Lower leg skin (tissue), 4 donors: ENCODE measurements at regions not wholly inside any gene's neighbourhood (a gene's known extent, or its start where the extent isn't known, plus 50 kb on each side); places are given as distances from the start of the nearest gene placed in this dataset.

Experiments used
- DNase-seq, 2 donors: peaks; one replicate each; pipeline ENCODE4 v3.0.0-alpha.2; 2019; ENCODE audit warnings: low spot score in 2 of 2
- H3K4me3 ChIP-seq: fragments of 200-600 bp; sonication (generic); 2 replicates; pipeline ENCODE4 v1.5.1; 2017; ENCODE audit warnings: mild to moderate bottlenecking, low read depth; ENCODE audit not compliant: poor library complexity, severe bottlenecking
- POLR2A ChIP-seq, 2 donors: fragments of 450-650 bp; IDR thresholded peaks; one replicate each; pipeline ENCODE4 v1.6.1; 2016 to 2017; ENCODE audit warnings: antibody characterized with exemption in 2 of 2, mild to moderate bottlenecking in 1 of 2, moderate library complexity in 1 of 2
- WGBS, 2 donors: methylation state at CpG; one replicate each; pipeline ENCODE4 v1.1.5; 2018; 5-methylcytosine and 5-hydroxymethylcytosine counted together
- intact Hi-C: fragments of 100-400 bp; cut with DNase I; formaldehyde crosslinking; loops from one replicate; pipeline ENCODE4 v1.15.0; 2023; ENCODE audit warnings: low total_unique reads
- TF ChIP-seq, protein P1 (sequence below), 3 donors: fragments of 450-650 bp; IDR thresholded peaks; one replicate each; pipeline ENCODE4 v1.5.1; 2016; ENCODE audit warnings: antibody characterized with exemption in 3 of 3, mild to moderate bottlenecking in 3 of 3, moderate library complexity in 2 of 3

DNA sequence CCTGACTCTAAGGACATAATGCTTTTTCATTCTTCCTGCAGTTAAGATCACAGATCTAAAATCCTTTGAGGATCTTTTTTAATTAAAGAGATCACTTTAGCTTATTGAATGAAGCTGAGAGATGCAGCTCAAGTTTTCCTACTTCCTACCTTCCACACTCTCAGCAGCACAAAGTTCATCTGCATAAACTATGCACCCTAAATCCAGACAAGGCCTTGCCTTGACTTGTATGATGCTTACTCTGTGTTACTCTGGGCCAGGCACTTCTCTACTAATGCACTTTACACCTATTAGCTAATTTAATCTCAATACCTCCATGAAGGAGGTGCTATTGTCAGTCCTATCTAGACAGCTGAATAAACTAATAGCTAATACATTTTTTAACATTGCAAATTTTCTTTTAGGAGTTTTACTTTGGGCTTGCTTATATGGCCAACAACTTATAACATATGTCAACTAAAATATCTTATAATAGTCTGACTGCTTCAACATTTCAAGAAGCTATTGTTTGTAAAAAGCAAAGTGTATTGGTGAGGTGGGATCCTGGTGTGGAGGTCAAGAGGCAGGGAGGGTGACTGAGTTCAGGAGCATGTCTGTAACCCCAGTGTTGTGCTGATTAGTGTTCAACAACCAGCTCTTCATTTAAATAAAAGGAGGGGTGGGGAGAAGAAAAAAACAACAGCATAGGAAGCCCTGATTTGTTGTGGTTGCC lies 172.4 kb upstream of the ATP11B start:
- intact Hi-C loops, result no loop called here
- TF ChIP-seq, protein P1, sequence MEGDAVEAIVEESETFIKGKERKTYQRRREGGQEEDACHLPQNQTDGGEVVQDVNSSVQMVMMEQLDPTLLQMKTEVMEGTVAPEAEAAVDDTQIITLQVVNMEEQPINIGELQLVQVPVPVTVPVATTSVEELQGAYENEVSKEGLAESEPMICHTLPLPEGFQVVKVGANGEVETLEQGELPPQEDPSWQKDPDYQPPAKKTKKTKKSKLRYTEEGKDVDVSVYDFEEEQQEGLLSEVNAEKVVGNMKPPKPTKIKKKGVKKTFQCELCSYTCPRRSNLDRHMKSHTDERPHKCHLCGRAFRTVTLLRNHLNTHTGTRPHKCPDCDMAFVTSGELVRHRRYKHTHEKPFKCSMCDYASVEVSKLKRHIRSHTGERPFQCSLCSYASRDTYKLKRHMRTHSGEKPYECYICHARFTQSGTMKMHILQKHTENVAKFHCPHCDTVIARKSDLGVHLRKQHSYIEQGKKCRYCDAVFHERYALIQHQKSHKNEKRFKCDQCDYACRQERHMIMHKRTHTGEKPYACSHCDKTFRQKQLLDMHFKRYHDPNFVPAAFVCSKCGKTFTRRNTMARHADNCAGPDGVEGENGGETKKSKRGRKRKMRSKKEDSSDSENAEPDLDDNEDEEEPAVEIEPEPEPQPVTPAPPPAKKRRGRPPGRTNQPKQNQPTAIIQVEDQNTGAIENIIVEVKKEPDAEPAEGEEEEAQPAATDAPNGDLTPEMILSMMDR (IDR thresholded peaks at IDR 0.05), result no peak
- no peak for TF ChIP-seq POLR2A (IDR thresholded peaks at IDR 0.05)

GRCh38 chr3:182621435-182622240 lies 171.7 kb upstream of the ATP11B start:
- no peak for DNase-seq
- intact Hi-C loops, result no loop called here
- 44 to 45% methylated on average over 4 of the region's 4 CpGs for WGBS, 2 donors
- TF ChIP-seq POLR2A (IDR thresholded peaks at IDR 0.05), result no peak
- TF ChIP-seq, protein P1 (IDR thresholded peaks at IDR 0.05), result no peak
- no peak overlapping the region for H3K4me3 ChIP-seq

More for the DNA sequence above, 172.4 kb upstream of the ATP11B start:
- no peak overlapping the region for H3K4me3 ChIP-seq
- no peak for DNase-seq

DNA sequence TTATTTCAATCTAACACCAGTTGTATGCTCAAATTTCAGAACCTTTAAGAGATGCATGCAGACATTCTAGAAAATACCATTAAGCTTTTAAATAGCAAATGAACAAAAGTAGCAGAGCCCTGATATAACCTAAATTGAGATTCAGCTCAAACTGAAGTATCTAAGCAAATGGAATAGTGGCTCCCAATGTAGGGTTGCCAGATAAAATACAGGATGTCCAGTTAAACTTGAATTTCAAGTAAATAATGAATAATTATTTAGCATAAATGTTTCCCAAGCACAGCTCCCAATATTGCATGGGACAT lies 171.1 kb upstream of the ATP11B start:
- TF ChIP-seq, protein P1 (IDR thresholded peaks at IDR 0.05), result no peak
- TF ChIP-seq POLR2A (IDR thresholded peaks at IDR 0.05), result no peak
- intact Hi-C loops, result no loop called here
- no peak overlapping the region for H3K4me3 ChIP-seq
- DNase-seq, result no peak

DNA sequence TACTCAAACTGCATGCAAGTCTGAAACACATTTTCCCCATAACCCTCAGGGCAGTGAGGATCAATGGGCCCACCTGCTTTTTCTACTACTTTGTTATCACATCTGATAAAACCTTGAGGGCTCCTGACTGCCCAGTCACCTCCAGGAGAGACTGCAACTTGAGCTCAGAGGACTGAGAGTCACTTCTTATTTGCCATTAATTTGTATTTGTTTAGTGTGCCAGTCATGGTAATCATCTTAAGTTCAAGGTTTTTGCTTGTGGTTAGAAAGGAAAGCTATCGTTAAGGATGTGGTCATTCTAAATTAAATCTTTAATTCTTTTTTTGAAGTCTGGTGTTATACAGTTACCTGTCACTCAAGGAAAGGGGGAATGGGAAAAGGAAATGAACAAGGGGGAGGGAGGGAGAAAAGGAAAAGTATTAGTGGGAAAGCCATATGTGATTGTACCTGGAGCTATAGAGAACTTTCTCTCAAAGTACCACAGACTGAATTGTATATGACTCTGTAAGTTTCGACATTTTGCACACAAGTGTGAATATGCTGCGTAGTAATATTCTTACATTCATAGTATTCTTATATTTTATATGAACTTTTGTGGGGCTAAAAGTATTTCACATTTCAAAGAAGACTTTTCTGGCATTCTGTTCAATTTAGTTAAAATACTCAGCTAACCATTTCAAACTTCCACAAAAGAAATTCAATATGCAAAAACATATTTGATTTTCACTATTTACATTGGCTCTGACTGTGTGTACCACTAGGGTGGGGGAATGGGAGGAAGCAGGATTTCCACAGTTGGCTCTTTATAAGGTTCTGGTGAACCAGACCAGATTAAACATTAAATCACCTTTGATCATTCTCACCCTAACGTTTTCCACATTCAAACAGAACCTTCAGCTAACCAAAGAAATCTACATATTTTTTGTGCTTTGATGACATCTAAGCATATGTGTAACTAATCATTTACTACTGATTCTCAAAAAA lies 166.5 kb upstream of the ATP11B start:
- 72 to 74% methylated on average over 4 of the region's 4 CpGs for WGBS, 2 donors
- intact Hi-C loops, result no loop called here
- no peak overlapping the region for H3K4me3 ChIP-seq
- no peak for TF ChIP-seq POLR2A (IDR thresholded peaks at IDR 0.05)
- TF ChIP-seq, protein P1 (IDR thresholded peaks at IDR 0.05), result no peak
- DNase-seq, result no peak

- H3K4me3 ChIP-seq, result no peak overlapping the region
- intact Hi-C loops, result no loop called here
- 87 to 96% methylated on average over 2 of the region's 2 CpGs for WGBS, 2 donors
- DNase-seq, result no peak
- TF ChIP-seq POLR2A (IDR thresholded peaks at IDR 0.05), result no peak
- TF ChIP-seq, protein P1 (IDR thresholded peaks at IDR 0.05), result no peak
These were observed 164.8 kb upstream of the ATP11B start for GRCh38 chr3:182628531-182628930.
